ENCODE measurements at regions not wholly inside any gene's neighbourhood (a gene's known extent, or its start where the extent isn't known, plus 50 kb on each side); places are given as distances from the start of the nearest gene placed in this dataset.
A peak's percentile ranks its signal among the peaks of the same experiment; 100 is the strongest.

DNA sequence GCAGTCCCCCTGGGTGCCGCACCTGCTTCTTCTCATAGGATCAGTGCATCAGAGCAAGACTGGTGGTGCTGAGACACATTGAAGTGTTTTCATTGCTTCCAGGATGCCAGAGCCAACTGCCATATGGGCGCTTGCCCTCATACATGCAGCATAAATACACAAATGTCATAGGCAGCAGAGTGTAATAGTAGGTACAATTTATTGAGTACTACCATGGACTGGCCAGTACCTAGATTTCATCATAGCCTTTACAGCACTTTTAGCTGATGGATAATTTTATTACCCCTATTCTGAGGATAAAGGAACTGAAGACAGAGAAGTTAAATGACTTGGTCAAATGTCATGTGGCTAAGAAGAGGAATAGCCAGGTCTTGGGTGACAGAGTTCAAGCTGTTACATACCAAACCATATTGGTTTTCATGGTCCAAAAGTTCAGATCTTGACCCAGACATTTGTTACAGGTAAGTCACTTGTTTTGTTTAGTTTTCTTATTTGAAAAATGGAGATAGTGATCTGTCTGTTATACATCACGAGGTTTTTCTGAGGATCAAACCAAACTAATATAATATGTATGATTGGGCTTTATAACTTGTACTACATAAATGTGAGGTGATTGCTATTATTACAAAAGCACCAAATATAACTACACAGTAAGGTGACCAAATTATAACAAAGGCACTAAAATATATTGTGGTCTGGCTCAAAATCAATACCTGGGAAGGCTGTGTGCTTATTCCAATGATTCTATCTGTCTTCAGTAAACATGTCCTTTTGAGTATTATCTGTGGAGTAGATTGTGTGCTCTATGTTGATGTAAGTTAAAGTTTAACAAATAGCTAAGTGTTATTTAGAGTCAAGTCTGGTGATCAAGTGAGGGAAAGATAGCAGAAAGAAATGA is 151.9 kb upstream of the CYRIA start:
- DNase-seq (ENCODE audit: low read depth): no peak

DNA sequence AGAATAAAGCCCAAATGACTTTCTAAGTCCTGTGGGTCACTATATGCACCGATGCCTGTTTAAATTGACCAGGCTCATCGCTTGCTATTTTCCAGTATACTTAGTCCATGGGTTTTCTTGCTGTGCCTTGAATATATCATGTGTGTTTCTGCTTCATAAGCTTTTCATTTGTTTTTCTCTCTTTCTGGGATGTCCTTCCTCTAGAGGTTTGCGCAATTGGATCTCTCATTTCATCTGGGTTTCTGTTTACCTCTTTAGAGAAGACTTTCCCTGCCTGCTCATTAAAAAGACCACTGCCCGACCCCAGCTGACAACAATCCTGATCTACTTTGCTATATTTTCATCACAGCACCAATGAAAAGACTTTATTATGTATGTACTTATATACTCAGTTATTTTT is 150.9 kb upstream of the CYRIA start:
- no peak for DNase-seq (ENCODE audit: low read depth)

DNA sequence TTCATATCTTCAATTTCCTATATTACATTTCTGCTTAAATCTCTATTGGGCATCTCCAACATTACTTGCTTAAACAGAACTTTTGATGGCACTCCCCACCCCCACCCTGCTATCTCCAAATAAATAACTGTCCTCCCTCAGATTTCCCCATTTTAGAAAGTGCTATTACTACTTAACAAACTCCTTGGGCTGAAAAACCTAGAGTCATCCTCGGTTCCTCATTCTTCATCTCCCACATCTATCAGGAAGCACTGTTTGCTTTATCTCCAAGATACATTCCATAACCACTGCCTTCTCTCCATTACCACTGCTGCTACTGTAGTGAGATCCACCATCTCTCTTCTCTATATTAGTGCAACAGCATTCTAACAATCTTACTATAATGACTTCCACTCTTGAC is 150.4 kb upstream of the CYRIA start:
- no peak for DNase-seq (ENCODE audit: low read depth)

DNA sequence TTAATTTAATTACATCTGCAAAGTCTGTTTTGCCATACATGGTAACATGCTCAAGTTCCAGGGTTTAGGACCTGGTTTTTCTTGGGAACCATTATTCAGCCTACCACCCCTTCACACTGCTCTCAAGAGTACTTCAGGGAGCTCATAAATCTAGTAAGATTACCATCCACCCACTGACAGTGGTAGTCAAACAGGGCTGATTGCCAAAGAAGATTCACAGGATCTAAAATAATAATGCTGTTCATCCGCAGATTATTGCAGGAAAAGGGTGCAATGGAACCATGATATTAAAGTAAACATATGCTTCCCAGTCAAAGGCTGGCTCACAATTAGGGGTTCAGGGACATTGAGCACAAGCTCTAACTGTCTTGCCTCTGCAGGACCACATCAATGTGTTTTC is 148.0 kb upstream of the CYRIA start:
- DNase-seq (ENCODE audit: low read depth): no peak

GRCh38 chr2:16798472-16798871 is 132.8 kb upstream of the CYRIA start:
- no peak for DNase-seq (ENCODE audit: low read depth)

DNA sequence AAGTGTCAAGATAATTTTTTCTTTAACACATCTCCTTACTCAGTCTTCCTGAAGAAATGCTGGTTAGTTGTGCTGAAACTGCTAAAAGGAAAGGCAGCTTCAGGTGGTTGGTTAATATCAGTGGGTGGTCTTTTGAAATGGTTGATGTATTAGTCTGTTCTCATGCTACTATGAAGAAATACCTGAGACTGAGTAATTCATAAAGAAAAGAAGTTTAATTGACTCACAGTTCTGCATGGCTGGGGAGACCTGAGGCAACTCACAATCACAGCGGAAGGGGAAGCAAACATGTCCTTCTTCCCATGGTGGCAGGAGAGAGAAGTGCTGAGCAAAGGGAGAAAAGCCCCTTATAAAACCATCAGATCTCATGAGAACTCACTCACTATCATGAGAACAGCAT is 125.9 kb upstream of the CYRIA start:
- DNase-seq (ENCODE audit: low read depth): no peak

- DNase-seq (ENCODE audit: low read depth): no peak
Measured at GRCh38 chr2:16785149-16785548, 119.5 kb upstream of the CYRIA start.

DNA sequence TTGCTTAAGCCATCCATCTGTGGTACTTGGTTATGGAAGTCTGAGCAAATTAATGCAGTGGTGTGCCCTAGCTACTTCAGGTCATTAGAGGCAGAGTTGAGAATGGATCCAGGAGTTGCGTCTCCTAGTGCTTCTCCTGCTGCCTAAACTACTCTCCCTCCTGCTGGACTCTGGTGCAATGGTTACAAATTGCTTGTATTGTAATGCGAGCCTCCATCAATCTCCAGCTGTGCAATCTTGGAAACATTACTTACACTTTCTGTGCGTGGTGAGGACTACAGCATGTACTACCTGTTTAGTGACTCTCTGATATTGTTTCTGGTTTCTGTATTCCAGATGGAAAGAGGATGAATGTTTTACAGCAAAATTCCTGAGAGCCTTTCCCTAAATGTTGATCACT is 119.0 kb upstream of the CYRIA start:
- DNase-seq (ENCODE audit: low read depth): no peak

DNA sequence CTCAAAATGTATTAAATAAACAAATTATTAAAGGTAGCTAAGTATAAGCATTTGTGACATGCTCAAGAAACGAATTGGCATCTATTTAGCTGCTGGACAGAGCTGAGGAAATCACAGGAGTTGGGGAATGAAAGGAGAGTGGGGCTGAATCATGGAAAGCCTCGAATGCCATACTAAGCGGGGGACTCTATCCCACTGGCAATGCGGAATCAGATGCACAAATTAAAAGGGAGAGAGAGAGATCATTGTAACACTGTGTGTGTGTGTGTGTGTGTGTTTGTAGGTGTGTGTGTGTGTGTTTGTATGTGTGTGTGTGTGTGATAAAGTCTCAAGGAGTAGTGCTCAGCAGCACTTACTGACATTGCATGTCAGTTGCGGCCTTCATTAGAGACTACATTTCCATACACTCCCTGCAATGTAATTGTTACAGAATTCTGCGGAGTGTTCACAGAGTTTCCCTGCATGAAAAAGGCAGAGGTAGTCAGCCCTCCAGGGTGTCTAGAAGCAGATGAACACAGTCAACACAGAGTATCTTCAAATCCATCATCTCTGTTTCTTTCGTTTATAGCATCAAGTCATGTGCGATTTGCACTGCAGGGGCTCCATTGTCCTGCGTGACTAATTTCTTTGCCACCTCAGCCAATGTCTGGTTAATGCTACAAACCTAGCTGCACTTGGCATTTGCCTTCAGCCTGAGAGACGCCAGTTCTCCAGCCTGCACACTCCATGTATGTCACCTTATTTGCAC is 111.7 kb upstream of the CYRIA start:
- no peak for DNase-seq (ENCODE audit: low read depth)

DNA sequence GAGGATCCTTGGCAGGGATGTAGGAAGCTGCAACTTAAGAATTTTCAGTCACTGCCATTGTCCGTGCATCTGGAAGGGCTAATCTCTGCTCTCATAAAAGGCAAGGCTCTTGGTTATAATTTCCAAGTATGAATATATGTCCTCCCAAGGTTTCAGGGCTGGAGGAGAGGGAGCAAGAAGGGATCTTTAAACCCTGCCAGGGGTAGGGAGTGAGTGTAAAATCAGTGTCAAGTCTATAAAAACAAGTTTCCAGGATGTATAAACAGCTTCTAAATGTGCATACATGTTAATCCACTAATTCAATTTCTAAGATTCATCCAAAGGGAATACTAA is 110.2 kb upstream of the CYRIA start:
- no peak for DNase-seq (ENCODE audit: low read depth)

- no peak for DNase-seq (ENCODE audit: low read depth)
Measured at GRCh38 chr2:16774980-16775898, 109.6 kb upstream of the CYRIA start.

DNA sequence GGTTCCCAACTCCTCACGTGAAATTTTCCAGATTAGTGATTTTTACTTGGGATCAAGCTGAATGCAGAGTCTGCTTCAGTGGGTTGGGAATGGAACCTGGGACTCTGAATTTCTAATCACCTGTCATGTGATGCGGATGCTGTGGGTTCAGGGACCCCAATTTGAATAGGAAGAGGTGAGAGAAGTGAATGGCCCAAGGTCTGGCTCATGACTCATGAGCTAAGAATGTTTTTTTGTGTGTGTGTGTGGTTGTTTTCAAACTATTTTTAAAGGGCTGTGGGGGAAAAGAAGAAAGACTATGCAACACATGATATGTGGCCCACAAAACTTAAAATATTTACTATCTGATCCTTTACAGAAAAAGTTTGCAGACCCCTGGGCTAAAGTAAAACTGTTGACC is 108.5 kb upstream of the CYRIA start:
- no peak for DNase-seq (ENCODE audit: low read depth)

GRCh38 chr2:16773080-16773713 is 107.6 kb upstream of the CYRIA start:
- DNase-seq (ENCODE audit: low read depth): no peak

DNA sequence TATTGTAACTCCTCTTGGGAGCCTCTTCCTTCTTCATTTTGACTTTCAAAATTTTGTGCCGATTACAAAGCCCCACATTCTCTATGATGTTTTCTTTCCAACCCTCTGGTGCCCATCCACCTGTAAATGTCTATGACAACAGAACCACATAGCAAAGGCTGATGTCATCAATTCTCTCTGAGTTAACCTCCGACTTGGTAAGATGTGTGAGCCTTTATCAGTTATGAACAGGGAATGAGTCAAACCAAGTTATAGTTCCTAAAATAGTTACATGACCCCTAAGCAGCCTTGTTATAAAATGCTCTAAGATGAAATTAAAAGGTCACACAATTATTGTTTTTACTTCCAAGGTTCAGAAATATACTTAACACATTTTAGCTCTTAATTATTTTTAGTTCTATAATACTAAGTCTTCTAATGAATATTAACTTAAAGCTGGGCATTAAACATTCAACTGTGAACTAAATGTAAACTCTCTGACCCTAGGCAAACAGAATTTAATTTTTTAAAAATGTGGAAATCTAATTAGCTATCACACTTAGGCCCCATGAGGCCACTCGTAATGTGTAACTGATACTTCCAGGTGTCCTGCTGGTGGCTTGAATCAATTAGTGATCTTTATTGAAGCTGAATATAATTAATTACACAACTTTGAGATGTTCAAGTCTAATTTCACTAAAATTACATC is 102.3 kb upstream of the CYRIA start:
- DNase-seq (ENCODE audit: low read depth): no peak

DNA sequence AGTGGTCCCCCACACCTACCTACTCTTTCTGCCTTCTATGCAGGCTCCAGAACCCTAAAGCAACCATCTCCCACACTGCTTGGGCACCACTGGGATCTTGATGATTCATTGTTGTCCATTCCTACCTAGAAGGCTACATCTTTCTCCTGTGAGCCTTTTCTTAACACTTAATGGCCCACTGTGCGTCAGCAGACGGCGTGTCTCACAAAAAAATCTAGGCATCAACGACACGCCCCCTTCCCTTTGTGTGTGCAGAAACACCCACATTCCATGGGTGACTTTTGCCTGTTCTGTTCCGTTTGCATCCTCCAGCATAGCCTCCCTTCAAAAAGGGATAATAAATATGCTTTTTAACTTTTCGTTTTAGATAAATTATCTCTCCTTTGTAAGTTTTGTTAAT is 99.7 kb upstream of the CYRIA start:
- DNase-seq (ENCODE audit: low read depth): no peak

DNA sequence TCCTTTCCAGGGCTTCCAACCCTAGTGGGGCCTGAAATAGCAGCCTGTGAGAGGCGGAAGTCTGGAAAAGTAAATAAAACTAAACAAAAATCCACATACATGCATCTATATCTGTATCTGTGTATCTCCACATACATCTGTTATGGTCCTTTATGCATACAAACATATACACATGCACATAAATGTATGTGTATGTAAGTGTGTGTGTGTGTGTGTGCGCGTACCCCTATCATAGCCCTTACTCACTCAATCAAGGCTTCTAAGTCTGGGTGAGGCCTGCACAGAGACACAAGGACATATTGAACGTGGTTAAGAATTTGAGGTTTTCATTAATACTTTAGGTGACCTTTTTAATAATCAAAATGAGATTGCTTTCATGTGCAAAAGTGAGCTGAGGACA is 98.9 kb upstream of the CYRIA start:
- DNase-seq (ENCODE audit: low read depth): no peak

DNA sequence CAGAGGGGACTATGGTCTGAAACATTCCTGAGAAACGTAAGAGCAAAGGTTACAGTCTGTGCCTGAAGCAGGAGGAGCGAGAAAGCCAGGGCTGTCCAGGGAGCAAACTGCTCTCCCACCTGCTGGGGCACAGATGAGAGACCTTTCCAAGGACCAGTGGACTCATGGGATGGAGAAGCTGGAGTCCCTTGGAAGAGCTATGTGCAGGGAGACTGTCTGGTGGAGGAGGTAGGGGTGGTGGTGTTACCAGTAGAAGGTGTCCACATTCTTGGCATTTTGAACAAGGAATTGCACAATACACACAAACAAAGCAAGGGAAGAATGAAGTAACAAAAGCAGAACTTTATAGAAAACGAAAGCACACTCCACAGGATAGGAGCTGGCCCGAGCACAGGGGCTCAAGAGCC is 97.9 kb upstream of the CYRIA start:
- no peak for DNase-seq (ENCODE audit: low read depth)

GRCh38 chr2:16763056-16763455 is 97.4 kb upstream of the CYRIA start:
- no peak for DNase-seq (ENCODE audit: low read depth)

DNA sequence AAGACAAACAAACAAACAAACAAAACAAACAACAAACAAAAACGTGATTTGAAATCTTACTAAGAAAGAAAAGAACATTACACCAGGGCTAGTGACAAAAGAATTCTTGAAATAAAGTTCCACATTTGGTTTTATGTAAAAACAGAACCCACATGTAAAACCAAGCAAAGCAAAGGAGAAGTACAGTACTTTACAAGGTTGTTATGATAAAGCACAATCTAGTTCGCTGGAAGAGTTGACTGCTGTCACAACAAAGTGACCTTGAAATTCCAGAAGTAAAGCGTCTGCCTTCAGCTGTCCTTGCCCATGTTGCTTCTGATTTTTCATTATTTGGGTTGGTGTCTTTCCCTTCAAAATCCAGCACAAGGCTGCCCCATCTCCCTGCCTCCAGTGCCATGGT is 94.8 kb upstream of the CYRIA start:
- DNase-seq (ENCODE audit: low read depth): no peak

- peak; percentile 6 for DNase-seq (ENCODE audit: low read depth)
Measured at GRCh38 chr2:16756831-16757644, 91.4 kb upstream of the CYRIA start.

- no peak for DNase-seq (ENCODE audit: low read depth)
Measured at GRCh38 chr2:16755442-16755841, 89.8 kb upstream of the CYRIA start.
